SK-N-SH (cell line): ENCODE measurements at regions not wholly inside any gene's neighbourhood (a gene's known extent, or its start where the extent isn't known, plus 50 kb on each side); places are given as distances from the start of the nearest gene placed in this dataset.

ENCODE experiments used
- CTCF ChIP-seq: fragments of 200-600 bp; sonication (generic); IDR thresholded peaks from 2 replicates; pipeline ENCODE4 v1.6.1; 2017; ENCODE audit warnings: antibody characterized with exemption, mild to moderate bottlenecking, moderate library complexity
- ELF1 ChIP-seq: IDR thresholded peaks from 2 replicates; pipeline ENCODE4 v1.4.0; 2012
- GABPA ChIP-seq: IDR thresholded peaks from 2 replicates; pipeline ENCODE4 v1.4.0; 2012; ENCODE audit warnings: low read depth, mild to moderate bottlenecking
- MXI1 ChIP-seq: IDR thresholded peaks from 2 replicates; pipeline ENCODE4 v1.6.1; 2012; ENCODE audit warnings: mild to moderate bottlenecking, low read depth, low read length, improper control_type of control experiment
- NFIC ChIP-seq: IDR thresholded peaks from 2 replicates; pipeline ENCODE4 v1.4.0; 2012; ENCODE audit warnings: borderline replicate concordance
- NRF1 ChIP-seq: IDR thresholded peaks from 2 replicates; pipeline ENCODE4 v1.6.1; 2012; ENCODE audit warnings: low read depth, mild to moderate bottlenecking, low read length
- POLR2AphosphoS5 ChIP-seq: IDR thresholded peaks from 2 replicates; pipeline ENCODE4 v1.6.1; 2012; ENCODE audit warnings: low read depth, low read length
- RAD21 ChIP-seq: IDR thresholded peaks from 2 replicates; pipeline ENCODE4 v1.6.1; 2012; ENCODE audit warnings: mild to moderate bottlenecking, low read length
- RCOR1 ChIP-seq: fragments of 150-350 bp; IDR thresholded peaks from 2 replicates; pipeline ENCODE4 v1.6.1; 2017; ENCODE audit warnings: antibody characterized with exemption, low read length
- REST ChIP-seq: IDR thresholded peaks from 2 replicates; pipeline ENCODE4 v1.6.1; 2012; ENCODE audit warnings: mild to moderate bottlenecking, low read depth, low read length, moderate library complexity
- TEAD4 ChIP-seq: IDR thresholded peaks from 2 replicates; pipeline ENCODE4 v1.4.0; 2012; ENCODE audit warnings: mild to moderate bottlenecking, borderline replicate concordance; ENCODE audit not compliant: insufficient read depth
- TF ChIP-seq, protein P1 (sequence below): IDR thresholded peaks from 2 replicates; pipeline ENCODE4 v1.4.0; 2012; ENCODE audit warnings: low read depth, borderline replicate concordance

GRCh38 chr20:28562510-28562898, 2695.0 kb upstream of the DEFB115 start:
- TF ChIP-seq CTCF (no peak), REST (no peak), GABPA (no peak), ELF1 (no peak), TEAD4 (no peak), NFIC (no peak), MXI1 (no peak), RCOR1 (no peak), POLR2AphosphoS5 (no peak), NRF1 (no peak), RAD21 (no peak)
- TF ChIP-seq, protein P1, sequence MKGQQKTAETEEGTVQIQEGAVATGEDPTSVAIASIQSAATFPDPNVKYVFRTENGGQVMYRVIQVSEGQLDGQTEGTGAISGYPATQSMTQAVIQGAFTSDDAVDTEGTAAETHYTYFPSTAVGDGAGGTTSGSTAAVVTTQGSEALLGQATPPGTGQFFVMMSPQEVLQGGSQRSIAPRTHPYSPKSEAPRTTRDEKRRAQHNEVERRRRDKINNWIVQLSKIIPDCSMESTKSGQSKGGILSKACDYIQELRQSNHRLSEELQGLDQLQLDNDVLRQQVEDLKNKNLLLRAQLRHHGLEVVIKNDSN = no peak
